ENCODE measurements at regions not wholly inside any gene's neighbourhood (a gene's known extent, or its start where the extent isn't known, plus 50 kb on each side); places are given as distances from the start of the nearest gene placed in this dataset.
"Not testable (repeated sequence)": the region's sequence is repeated elsewhere in the genome, so short reads cannot be mapped to it uniquely, and the experiment has no call there.

DNA sequence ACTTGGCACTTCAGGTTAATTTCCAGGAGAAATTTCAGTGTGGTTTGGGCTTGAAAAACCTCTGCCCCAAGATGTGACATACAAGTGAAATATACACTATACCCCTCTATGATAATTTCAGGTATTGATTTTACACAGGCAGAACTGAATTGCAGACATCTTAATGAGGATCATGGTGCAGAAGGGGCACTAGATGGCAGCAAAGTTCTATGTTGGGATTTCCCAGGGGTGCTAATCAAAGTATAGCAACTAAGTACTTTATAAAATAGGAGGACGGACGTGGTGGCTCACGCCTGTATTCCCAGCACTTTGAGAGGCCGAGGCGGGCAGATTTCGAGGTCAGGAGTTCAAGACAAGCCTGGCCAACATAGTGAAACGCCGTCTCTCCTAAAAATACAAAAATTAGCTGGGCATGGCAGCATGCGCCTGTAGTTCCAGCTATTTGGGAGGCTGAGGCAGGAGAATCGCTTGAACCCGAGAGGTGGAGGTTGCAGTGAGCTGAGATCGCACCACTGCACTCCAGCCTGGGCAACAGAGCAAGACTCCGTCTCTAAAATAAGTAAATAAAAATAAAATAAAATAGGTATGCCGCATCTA, 555.7 kb downstream of the ETS1 start:
- H4K20me1 ChIP-seq (ENCODE audit: control insufficient read depth, insufficient read depth, low read length, poor library complexity, severe bottlenecking); H3K4me3 ChIP-seq (ENCODE audit: control extremely low read depth in 1 of 5, extremely low read depth in 1 of 5, insufficient read depth in 1 of 5, low read depth in 2 of 5, low read length in 4 of 5); H3K27ac ChIP-seq (ENCODE audit: low read length in 2 of 2); H3K9ac ChIP-seq (ENCODE audit: low read length); H3K4me2 ChIP-seq (replicated peaks; ENCODE audit: low read depth, low read length, poor library complexity, severe bottlenecking); H3K9me3 ChIP-seq (ENCODE audit: control extremely low read depth in 1 of 3, control insufficient read depth in 2 of 3, insufficient read depth in 1 of 3, low read length in 2 of 3); H3K9me3 Mint-ChIP-seq (ENCODE audit: insufficient read depth); H3K4me1 ChIP-seq (ENCODE audit: control insufficient read depth in 2 of 2, insufficient read depth in 2 of 2, low read length in 2 of 2); H3K79me2 ChIP-seq (ENCODE audit: control insufficient read depth, insufficient read depth, low read length); H3K4me3 Mint-ChIP-seq; H3K27ac Mint-ChIP-seq; POLR2A ChIA-PET; H2AFZ ChIP-seq (ENCODE audit: insufficient read depth, low read depth, low read length, poor library complexity, severe bottlenecking); H3K36me3 ChIP-seq (replicated peaks in 1 of 2; ENCODE audit: control extremely low read depth in 1 of 2, control insufficient read depth in 1 of 2, extremely low read depth in 1 of 2, insufficient read depth in 2 of 2, low read length in 1 of 2); H3K4me1 Mint-ChIP-seq: not testable (repeated sequence)
- peaks cover 25% of the 10 kb centered on the region for H3K27me3 Mint-ChIP-seq
- DNase-seq = peak; percentile 78
- ATAC-seq (ENCODE audit: low read depth) = peak; percentile 67
- intact Hi-C loops (cut with micrococcal nuclease) = loop anchor here (1.0 to 10.0 kb wide), 4 partner anchors 127 to 1589 kb away; partner anchors contain the start of gene KCNJ1
- TF ChIP-seq, protein P1, sequence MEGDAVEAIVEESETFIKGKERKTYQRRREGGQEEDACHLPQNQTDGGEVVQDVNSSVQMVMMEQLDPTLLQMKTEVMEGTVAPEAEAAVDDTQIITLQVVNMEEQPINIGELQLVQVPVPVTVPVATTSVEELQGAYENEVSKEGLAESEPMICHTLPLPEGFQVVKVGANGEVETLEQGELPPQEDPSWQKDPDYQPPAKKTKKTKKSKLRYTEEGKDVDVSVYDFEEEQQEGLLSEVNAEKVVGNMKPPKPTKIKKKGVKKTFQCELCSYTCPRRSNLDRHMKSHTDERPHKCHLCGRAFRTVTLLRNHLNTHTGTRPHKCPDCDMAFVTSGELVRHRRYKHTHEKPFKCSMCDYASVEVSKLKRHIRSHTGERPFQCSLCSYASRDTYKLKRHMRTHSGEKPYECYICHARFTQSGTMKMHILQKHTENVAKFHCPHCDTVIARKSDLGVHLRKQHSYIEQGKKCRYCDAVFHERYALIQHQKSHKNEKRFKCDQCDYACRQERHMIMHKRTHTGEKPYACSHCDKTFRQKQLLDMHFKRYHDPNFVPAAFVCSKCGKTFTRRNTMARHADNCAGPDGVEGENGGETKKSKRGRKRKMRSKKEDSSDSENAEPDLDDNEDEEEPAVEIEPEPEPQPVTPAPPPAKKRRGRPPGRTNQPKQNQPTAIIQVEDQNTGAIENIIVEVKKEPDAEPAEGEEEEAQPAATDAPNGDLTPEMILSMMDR (IDR thresholded peaks at IDR 0.05) = peak; percentile 82
- peaks cover 0 to 20% (median 12%) of the 10 kb centered on the region in 4 experiments for H3K27me3 ChIP-seq (replicated peaks in 1 of 4; ENCODE audit: control extremely low read depth in 1 of 4, control insufficient read depth in 3 of 4, insufficient read depth in 4 of 4, low read length in 3 of 4)
- CTCF ChIA-PET = interaction anchor here (0.7 to 2.7 kb wide), 7 partner anchors 12 to 1719 kb away, joined by 3 to 23 read pairs (median 4); no protein-coding TSS in a partner anchor
- WGBS (ENCODE audit: insufficient coverage) = 40% methylated on average over 9 of the region's 14 CpGs

DNA sequence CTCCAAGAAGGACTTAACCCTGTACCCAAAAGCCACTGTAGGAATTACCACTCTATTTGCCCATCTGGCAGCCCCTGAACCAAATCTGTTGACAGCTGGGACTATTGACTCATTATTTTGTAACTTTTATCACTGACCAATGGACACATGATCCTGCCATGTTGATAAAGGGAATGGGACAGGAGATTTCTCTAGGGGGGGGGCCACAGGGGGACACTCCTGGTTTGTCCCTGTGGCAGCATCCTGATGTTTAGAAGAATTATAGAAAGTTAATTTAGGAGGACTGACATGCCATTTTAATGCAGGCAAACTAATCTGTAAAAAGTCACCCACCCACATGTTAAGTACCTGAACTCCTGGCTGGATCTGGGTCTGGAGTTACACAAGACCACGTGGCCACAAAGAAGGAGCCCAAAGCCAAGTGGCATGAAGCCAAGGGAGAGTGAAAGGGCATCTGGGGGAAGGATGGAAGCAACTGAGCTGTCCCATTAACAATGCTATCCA, 558.1 kb downstream of the ETS1 start:
- Mint-ChIP-seq H3K4me3 (no peak overlapping the region), H3K27me3 (peaks cover 31% of the 10 kb centered on the region), H3K27ac (no peak overlapping the region), H3K9me3 (ENCODE audit: insufficient read depth) (no peaks in the 10 kb centered on the region), H3K4me1 (no peaks in the 10 kb centered on the region)
- WGBS (ENCODE audit: insufficient coverage) = 9% methylated on average over 1 of the region's 1 CpG
- CTCF ChIA-PET = interaction anchor here (1.2 to 2.4 kb wide), 4 partner anchors 10 to 1302 kb away, joined by 3 to 16 read pairs (median 3); no protein-coding TSS in a partner anchor
- DNase-seq (no peak), ATAC-seq (ENCODE audit: low read depth) (no peak)
- no peak overlapping the region for H3K27ac ChIP-seq (ENCODE audit: low read length in 2 of 2)
- H3K27me3 ChIP-seq (replicated peaks in 1 of 4; ENCODE audit: control extremely low read depth in 1 of 4, control insufficient read depth in 3 of 4, insufficient read depth in 4 of 4, low read length in 3 of 4) = peaks cover 0 to 27% (median 13%) of the 10 kb centered on the region in 4 experiments
- POLR2A ChIA-PET = no interaction called here
- H3K9ac ChIP-seq (ENCODE audit: low read length) = no peak overlapping the region
- H2AFZ ChIP-seq (ENCODE audit: insufficient read depth, low read depth, low read length, poor library complexity, severe bottlenecking) = no peak overlapping the region
- H3K9me3 ChIP-seq (ENCODE audit: control extremely low read depth in 1 of 3, control insufficient read depth in 2 of 3, insufficient read depth in 1 of 3, low read length in 2 of 3) = no peaks in the 10 kb centered on the region
- no peak overlapping the region for H3K4me2 ChIP-seq (replicated peaks; ENCODE audit: low read depth, low read length, poor library complexity, severe bottlenecking)
- no peaks in the 10 kb centered on the region for H3K79me2 ChIP-seq (ENCODE audit: control insufficient read depth, insufficient read depth, low read length)
- TF ChIP-seq EZH2 (IDR thresholded peaks at IDR 0.05; ENCODE audit: borderline replicate concordance, insufficient read depth, low read depth, low read length, poor library complexity, severe bottlenecking) = no peak
- TF ChIP-seq, protein P1 (IDR thresholded peaks at IDR 0.05) = no peak
- intact Hi-C loops (cut with micrococcal nuclease) = no loop called here
- H4K20me1 ChIP-seq (ENCODE audit: control insufficient read depth, insufficient read depth, low read length, poor library complexity, severe bottlenecking) = no peaks in the 10 kb centered on the region
- H3K4me1 ChIP-seq (ENCODE audit: control insufficient read depth in 2 of 2, insufficient read depth in 2 of 2, low read length in 2 of 2) = no peaks in the 10 kb centered on the region
- H3K4me3 ChIP-seq (ENCODE audit: control extremely low read depth in 1 of 5, extremely low read depth in 1 of 5, insufficient read depth in 1 of 5, low read depth in 2 of 5, low read length in 4 of 5) = no peak overlapping the region
- H3K36me3 ChIP-seq (replicated peaks in 1 of 2; ENCODE audit: control extremely low read depth in 1 of 2, control insufficient read depth in 1 of 2, extremely low read depth in 1 of 2, insufficient read depth in 2 of 2, low read length in 1 of 2) = no peaks in the 10 kb centered on the region

Data from B cell (primary cell).